ENCODE measurements at regions not wholly inside any gene's neighbourhood (a gene's known extent, or its start where the extent isn't known, plus 50 kb on each side); places are given as distances from the start of the nearest gene placed in this dataset.

GRCh38 chr5:33023649-33024048 is 312.5 kb downstream of the NPR3 start:
- TF ChIP-seq POLR2A (IDR thresholded peaks at IDR 0.05) = no peak
- TF ChIP-seq CTCF (IDR thresholded peaks at IDR 0.05) = no peak
